Activated CD4-positive, CD25-positive, alpha-beta regulatory T cell treated with anti-CD3 and anti-CD28 coated beads, Interleukin-2, amount 50 U/mL, for 72 hours (primary cell): ENCODE measurements at regions not wholly inside any gene's neighbourhood (a gene's known extent, or its start where the extent isn't known, plus 50 kb on each side); places are given as distances from the start of the nearest gene placed in this dataset.

Experiments used
- DNase-seq: peaks from one replicate; pipeline ENCODE4 v3.0.0; 2021

- DNase-seq: no peak
Observed at GRCh38 chr4:17286752-17287460, 225.0 kb downstream of the QDPR start.

GRCh38 chr4:17285747-17286146 is 226.1 kb downstream of the QDPR start:
- no peak for DNase-seq

- DNase-seq: no peak
Observed at GRCh38 chr4:17284323-17285175, 227.3 kb downstream of the QDPR start.

DNA sequence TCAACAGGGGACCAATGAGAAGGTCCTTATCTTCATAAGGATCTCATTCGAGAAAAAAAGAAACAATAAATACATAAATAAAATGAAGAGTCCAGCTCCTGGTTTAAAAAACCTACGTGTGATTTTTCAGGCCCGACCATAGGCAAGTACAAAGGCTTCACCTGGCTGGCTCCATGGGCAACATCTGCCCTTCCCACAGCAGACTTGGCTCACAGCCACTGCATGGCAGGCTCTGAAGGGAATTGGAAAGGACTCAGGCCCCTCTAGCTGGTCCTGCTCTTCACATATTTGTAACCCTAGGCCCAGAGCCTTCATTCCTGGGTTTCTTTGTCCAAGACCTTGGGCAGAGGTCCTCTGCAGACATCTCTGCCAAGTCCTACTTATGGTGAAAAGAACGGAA is 228.1 kb downstream of the QDPR start:
- no peak for DNase-seq

DNA sequence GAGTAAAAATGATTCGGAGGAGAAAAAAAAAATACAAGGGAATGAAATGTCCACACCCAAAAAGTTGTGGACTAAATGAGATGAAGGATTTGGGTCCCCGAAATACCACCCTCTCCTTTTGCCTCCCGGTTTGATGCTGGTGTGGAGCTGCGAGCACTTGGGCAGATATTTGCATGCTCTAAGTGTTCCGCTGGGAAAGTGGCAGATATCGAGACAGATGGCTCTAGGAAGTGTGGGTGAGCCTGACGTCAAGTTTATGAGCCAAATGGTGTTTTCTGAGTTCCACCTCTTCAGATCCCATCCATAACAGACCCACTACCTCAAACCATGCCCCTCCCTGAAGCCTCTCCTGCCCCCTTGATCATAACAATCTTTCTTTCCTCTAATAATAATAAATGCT is 228.6 kb downstream of the QDPR start:
- no peak for DNase-seq

- DNase-seq: no peak
Observed at GRCh38 chr4:17280261-17281018, 231.4 kb downstream of the QDPR start.

- DNase-seq: no peak
Observed at GRCh38 chr4:17276776-17277175, 235.1 kb downstream of the QDPR start.

DNA sequence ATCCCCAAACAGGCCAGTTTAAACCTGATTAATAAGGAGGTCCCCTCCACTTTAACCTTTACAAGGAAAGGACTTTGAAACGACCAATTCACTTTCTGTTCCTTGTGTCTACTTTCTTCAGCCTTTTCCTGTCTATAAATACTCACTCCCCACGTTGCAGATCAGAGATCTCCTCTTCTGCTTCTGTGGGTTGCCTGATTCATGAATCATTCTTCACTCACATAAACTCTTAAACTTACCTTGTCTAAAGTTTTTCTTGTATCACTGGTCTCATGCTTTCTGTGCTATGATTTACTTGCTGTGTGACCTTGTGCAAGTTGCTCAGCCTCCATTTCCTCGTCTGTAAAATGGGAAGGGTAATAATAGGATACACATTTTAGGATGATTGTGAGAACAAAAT is 236.1 kb downstream of the QDPR start:
- DNase-seq: no peak

GRCh38 chr4:17273047-17273446 is 238.8 kb downstream of the QDPR start:
- no peak for DNase-seq

- no peak for DNase-seq
Observed at GRCh38 chr4:17272154-17272553, 239.7 kb downstream of the QDPR start.

DNA sequence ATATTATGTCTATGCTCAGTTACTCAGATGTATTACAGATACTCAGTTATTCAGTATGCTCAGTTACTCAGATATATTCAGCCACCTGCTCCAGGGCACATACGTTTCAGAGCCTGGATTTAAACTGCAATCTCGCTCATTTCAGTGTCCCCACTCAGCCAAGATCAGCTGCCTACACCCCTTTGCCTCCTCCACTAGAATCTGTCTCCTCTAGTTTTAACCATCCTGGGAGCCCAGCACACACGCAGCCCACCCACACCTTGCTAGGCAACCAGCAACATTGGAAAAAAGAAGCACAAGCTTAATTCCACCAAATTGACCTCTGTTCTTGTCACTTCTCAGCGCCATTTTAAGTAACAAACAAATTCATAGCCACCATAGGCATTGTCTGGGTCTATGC is 246.2 kb downstream of the QDPR start:
- no peak for DNase-seq

DNA sequence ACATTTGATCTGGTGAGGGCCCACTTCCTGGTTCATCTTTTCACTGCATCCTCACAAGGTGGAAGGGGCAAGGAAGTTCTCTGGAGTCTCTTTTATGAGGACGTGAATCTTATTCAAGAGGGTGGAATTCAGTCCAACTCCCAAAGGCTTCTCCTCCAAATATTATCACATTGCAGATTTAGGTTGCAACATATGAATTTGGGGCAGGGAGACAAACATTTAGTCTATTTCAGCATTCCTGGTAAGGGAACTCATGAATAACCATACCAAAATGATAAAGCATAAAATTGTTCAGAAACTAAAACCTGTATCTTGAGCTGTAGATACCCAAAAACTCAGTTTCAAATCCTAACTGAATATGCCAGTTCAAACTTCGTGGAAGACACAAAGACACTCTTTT is 246.8 kb downstream of the QDPR start:
- DNase-seq: no peak

- no peak for DNase-seq
Observed at GRCh38 chr4:17260166-17260907, 251.6 kb downstream of the QDPR start.

GRCh38 chr4:17258106-17258505 is 253.8 kb downstream of the QDPR start:
- DNase-seq: no peak

DNA sequence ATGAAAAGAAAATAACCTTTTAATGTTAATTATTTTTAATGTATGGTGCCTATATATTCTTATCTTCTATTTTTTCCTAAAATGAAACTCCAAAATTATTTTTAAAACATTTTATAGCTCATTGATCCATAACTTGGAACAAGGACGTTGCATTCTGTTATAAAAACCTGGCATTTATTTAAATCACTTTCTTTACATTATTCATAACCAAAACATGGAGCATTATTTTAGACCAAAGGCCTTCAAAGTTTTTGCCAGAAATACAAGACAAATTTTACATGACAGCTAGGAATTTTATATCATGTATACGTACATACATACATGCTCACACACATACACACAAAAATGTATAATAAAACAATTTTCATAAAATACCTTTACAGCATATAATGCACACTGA is 259.8 kb downstream of the QDPR start:
- no peak for DNase-seq

DNA sequence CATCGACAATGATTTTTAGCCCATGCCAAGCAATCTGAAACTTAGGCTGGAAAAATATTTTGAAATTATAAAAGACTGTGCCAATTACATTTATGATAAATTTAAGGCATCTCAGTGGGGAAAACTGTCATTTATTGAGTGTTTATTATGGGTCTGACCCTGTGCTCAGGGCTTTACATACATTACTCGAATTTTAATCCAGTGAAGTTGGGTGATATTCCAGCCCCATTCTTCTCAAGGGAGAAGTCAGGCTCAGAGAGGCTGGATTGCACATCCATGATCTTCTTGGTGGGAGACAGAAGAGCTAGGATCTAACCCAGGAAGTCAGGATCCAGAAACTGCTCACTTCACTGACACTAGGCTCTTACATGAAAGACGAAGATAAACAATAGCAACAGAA is 260.8 kb downstream of the QDPR start:
- no peak for DNase-seq

- no peak for DNase-seq
Observed at GRCh38 chr4:17250591-17250990, 261.3 kb downstream of the QDPR start.

DNA sequence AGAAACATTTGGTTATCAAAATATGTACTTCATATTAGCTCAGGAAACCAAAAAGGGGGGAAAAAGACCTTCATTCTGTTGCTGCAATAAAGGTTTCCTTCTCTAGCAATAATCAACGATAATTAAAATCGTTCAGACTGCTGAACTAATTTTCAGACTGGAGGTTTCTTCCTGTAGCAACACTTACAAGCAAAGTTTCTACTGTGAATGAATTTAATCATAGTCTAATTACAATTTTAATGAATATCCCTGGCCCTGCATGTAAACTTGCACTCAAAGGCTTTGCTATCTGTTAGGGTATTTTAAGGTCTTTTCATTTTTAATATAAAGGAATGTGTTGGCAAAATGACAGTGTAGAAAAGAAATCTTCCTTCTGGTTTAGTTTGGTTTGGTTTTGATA is 265.2 kb downstream of the QDPR start:
- no peak for DNase-seq

- DNase-seq: no peak
Observed at GRCh38 chr4:17241835-17242234, 270.1 kb downstream of the QDPR start.

GRCh38 chr4:17238633-17239032 is 273.3 kb downstream of the QDPR start:
- no peak for DNase-seq

- no peak for DNase-seq
Observed at GRCh38 chr4:17236686-17237085, 275.2 kb downstream of the QDPR start.

DNA sequence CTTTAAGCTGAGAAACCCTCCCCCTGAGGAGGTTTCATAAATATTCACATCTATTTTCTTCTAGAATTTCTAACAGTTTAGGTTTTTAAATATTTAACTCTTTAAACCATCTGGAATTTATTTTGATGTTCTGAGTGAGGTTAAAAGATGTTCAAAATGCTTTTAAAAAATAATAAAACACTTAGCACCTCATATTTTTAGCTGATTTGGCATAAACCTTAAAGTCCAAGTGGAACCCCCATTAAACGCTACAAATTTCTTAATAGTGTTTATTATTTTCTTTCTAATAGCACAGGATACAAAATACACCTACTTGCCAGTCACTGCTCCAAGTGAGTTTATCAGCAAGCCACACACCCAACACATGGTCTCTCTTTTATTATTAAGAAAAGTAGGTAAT is 277.2 kb downstream of the QDPR start:
- no peak for DNase-seq
